ENCODE measurements at regions not wholly inside any gene's neighbourhood (a gene's known extent, or its start where the extent isn't known, plus 50 kb on each side); places are given as distances from the start of the nearest gene placed in this dataset.

- H3K4me3 ChIP-seq (ENCODE audit: low read depth, low read length), result no peak overlapping the region
- DNase-seq (ENCODE audit: low read depth, low spot score), result no peak
- in situ Hi-C loops (cut with HindIII; ENCODE audit: low sequenced_read_pairs), result no loop called here
- TF ChIP-seq CTCF (IDR thresholded peaks at IDR 0.05; ENCODE audit: low read depth, low read length), result no peak
Measured at GRCh38 chr6:2566048-2566447, 184.7 kb downstream of the MYLK4 start.

GRCh38 chr6:2565499-2565898 lies 185.2 kb downstream of the MYLK4 start:
- in situ Hi-C loops (cut with HindIII; ENCODE audit: low sequenced_read_pairs), result no loop called here
- no peak for TF ChIP-seq CTCF (IDR thresholded peaks at IDR 0.05; ENCODE audit: low read depth, low read length)
- no peak overlapping the region for H3K4me3 ChIP-seq (ENCODE audit: low read depth, low read length)
- no peak for DNase-seq (ENCODE audit: low read depth, low spot score)

- no peak for DNase-seq (ENCODE audit: low read depth, low spot score)
- H3K4me3 ChIP-seq (ENCODE audit: low read depth, low read length), result no peak overlapping the region
- in situ Hi-C loops (cut with HindIII; ENCODE audit: low sequenced_read_pairs), result no loop called here
- TF ChIP-seq CTCF (IDR thresholded peaks at IDR 0.05; ENCODE audit: low read depth, low read length), result no peak
Measured at GRCh38 chr6:2563635-2564034, 187.1 kb downstream of the MYLK4 start.

GRCh38 chr6:2562721-2563451 lies 187.8 kb downstream of the MYLK4 start:
- in situ Hi-C loops (cut with HindIII; ENCODE audit: low sequenced_read_pairs), result no loop called here
- DNase-seq (ENCODE audit: low read depth, low spot score), result no peak
- no peak overlapping the region for H3K4me3 ChIP-seq (ENCODE audit: low read depth, low read length)
- no peak for TF ChIP-seq CTCF (IDR thresholded peaks at IDR 0.05; ENCODE audit: low read depth, low read length)

- in situ Hi-C loops (cut with HindIII; ENCODE audit: low sequenced_read_pairs), result no loop called here
- H3K4me3 ChIP-seq (ENCODE audit: low read depth, low read length), result no peak overlapping the region
- no peak for DNase-seq (ENCODE audit: low read depth, low spot score)
- TF ChIP-seq CTCF (IDR thresholded peaks at IDR 0.05; ENCODE audit: low read depth, low read length), result no peak
Measured at GRCh38 chr6:2560917-2561698, 189.6 kb downstream of the MYLK4 start.

GRCh38 chr6:2560140-2560818 lies 190.4 kb downstream of the MYLK4 start:
- in situ Hi-C loops (cut with HindIII; ENCODE audit: low sequenced_read_pairs), result no loop called here
- H3K4me3 ChIP-seq (ENCODE audit: low read depth, low read length), result no peak overlapping the region
- DNase-seq (ENCODE audit: low read depth, low spot score), result no peak
- no peak for TF ChIP-seq CTCF (IDR thresholded peaks at IDR 0.05; ENCODE audit: low read depth, low read length)
